GM12878 (cell line): ENCODE measurements at regions not wholly inside any gene's neighbourhood (a gene's known extent, or its start where the extent isn't known, plus 50 kb on each side); places are given as distances from the start of the nearest gene placed in this dataset.

Source experiments
- CBFB ChIP-seq: IDR thresholded peaks from 2 replicates; pipeline ENCODE4 v1.6.1; 2016; ENCODE audit warnings: antibody characterized with exemption, low read depth
- EP300 ChIP-seq, 2 experiments: fragments of 150-350 bp in 1 of 2; IDR thresholded peaks; 2 replicates each; pipeline ENCODE4 v1.6.1; 2011 to 2012; ENCODE audit warnings: low read depth in 2 of 2, low read length in 2 of 2, borderline replicate concordance in 1 of 2, improper control_type of control experiment in 1 of 2, inconsistent platforms in 1 of 2; ENCODE audit not compliant: control insufficient read depth in 1 of 2
- SIX5 ChIP-seq: IDR thresholded peaks from 2 replicates; pipeline ENCODE4 v1.6.1; 2011; ENCODE audit warnings: mild to moderate bottlenecking, low read depth, low read length, moderate library complexity; ENCODE audit not compliant: severe bottlenecking
- ZNF274 ChIP-seq: IDR thresholded peaks from one replicate; pipeline ENCODE4 v1.8.0; 2011; ENCODE audit not compliant: insufficient read length, insufficient read depth
- TF ChIP-seq, protein P1 (sequence below), 3 experiments: IDR thresholded peaks in 2 of 3; conservative IDR thresholded peaks in 1 of 3; 2 replicates each; pipeline ENCODE4 v1.5.1; 2011; ENCODE audit warnings: low read depth in 3 of 3, low read length in 3 of 3, mild to moderate bottlenecking in 3 of 3, control low read depth in 2 of 3, moderate library complexity in 2 of 3, inconsistent platforms in 1 of 3, mixed read lengths in 1 of 3; ENCODE audit not compliant: control insufficient read depth in 2 of 3, insufficient read depth in 1 of 3; ENCODE audit errors: extremely low read depth in 1 of 3
- TF ChIP-seq, protein P2 (sequence below): IDR thresholded peaks from 2 replicates; pipeline ENCODE4 v1.6.1; 2011; ENCODE audit warnings: borderline replicate concordance, low read depth, mild to moderate bottlenecking, moderate library complexity, low read length; ENCODE audit not compliant: insufficient read depth, poor library complexity, severe bottlenecking
- TF ChIP-seq, protein P3 (sequence below): fragments of 450-650 bp; IDR thresholded peaks from 2 replicates; pipeline ENCODE4 v1.6.1; 2016; ENCODE audit warnings: mild to moderate bottlenecking

DNA sequence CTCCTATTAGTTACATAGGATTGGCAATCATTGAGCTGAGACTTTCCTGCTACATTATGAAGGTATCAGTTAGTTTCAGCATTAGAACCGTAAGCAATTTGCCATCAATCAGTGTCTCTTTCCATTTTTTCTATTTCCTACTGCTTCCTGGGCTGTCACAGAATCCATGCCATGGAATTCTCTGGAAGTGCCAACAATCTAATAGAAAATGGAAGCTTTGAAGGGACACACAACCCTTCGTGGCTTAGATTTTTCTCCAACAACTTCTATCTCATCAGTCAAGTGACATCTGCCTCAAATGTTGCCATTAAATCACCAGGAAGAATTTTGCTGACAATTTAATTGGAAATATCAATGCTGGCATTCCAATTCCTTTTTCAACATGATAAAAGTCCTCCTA, 183.5 kb upstream of the PARD3B start:
- TF ChIP-seq, protein P1, sequence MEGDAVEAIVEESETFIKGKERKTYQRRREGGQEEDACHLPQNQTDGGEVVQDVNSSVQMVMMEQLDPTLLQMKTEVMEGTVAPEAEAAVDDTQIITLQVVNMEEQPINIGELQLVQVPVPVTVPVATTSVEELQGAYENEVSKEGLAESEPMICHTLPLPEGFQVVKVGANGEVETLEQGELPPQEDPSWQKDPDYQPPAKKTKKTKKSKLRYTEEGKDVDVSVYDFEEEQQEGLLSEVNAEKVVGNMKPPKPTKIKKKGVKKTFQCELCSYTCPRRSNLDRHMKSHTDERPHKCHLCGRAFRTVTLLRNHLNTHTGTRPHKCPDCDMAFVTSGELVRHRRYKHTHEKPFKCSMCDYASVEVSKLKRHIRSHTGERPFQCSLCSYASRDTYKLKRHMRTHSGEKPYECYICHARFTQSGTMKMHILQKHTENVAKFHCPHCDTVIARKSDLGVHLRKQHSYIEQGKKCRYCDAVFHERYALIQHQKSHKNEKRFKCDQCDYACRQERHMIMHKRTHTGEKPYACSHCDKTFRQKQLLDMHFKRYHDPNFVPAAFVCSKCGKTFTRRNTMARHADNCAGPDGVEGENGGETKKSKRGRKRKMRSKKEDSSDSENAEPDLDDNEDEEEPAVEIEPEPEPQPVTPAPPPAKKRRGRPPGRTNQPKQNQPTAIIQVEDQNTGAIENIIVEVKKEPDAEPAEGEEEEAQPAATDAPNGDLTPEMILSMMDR (IDR thresholded peaks at IDR 0.05 in 2 of 3, conservative IDR thresholded peaks at IDR 0.05 in 1 of 3; ENCODE audit: control insufficient read depth in 2 of 3, extremely low read depth in 1 of 3, insufficient read depth in 1 of 3, low read depth in 3 of 3, low read length in 3 of 3) = no peak
- TF ChIP-seq EP300 (IDR thresholded peaks at IDR 0.05; ENCODE audit: borderline replicate concordance in 1 of 2, control insufficient read depth in 1 of 2, low read depth in 2 of 2, low read length in 2 of 2) = no peak
- TF ChIP-seq, protein P2, sequence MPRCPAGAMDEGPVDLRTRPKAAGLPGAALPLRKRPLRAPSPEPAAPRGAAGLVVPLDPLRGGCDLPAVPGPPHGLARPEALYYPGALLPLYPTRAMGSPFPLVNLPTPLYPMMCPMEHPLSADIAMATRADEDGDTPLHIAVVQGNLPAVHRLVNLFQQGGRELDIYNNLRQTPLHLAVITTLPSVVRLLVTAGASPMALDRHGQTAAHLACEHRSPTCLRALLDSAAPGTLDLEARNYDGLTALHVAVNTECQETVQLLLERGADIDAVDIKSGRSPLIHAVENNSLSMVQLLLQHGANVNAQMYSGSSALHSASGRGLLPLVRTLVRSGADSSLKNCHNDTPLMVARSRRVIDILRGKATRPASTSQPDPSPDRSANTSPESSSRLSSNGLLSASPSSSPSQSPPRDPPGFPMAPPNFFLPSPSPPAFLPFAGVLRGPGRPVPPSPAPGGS = no peak
- TF ChIP-seq SIX5 = no peak
- TF ChIP-seq, protein P3, sequence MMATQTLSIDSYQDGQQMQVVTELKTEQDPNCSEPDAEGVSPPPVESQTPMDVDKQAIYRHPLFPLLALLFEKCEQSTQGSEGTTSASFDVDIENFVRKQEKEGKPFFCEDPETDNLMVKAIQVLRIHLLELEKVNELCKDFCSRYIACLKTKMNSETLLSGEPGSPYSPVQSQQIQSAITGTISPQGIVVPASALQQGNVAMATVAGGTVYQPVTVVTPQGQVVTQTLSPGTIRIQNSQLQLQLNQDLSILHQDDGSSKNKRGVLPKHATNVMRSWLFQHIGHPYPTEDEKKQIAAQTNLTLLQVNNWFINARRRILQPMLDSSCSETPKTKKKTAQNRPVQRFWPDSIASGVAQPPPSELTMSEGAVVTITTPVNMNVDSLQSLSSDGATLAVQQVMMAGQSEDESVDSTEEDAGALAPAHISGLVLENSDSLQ = no peak
- no peak for TF ChIP-seq CBFB
- TF ChIP-seq ZNF274 = no peak
